HG02973 (cell line): ENCODE measurements at regions not wholly inside any gene's neighbourhood (a gene's known extent, or its start where the extent isn't known, plus 50 kb on each side); places are given as distances from the start of the nearest gene placed in this dataset.
"Not testable (repeated sequence)": the region's sequence is repeated elsewhere in the genome, so short reads cannot be mapped to it uniquely, and the experiment has no call there.

Source experiments
- ATAC-seq: cut with Tn5 transposase; IDR thresholded peaks from one replicate; pipeline ENCODE4 v1.9.1; 2021; ENCODE audit warnings: moderate library complexity; ENCODE audit not compliant: unreplicated experiment

DNA sequence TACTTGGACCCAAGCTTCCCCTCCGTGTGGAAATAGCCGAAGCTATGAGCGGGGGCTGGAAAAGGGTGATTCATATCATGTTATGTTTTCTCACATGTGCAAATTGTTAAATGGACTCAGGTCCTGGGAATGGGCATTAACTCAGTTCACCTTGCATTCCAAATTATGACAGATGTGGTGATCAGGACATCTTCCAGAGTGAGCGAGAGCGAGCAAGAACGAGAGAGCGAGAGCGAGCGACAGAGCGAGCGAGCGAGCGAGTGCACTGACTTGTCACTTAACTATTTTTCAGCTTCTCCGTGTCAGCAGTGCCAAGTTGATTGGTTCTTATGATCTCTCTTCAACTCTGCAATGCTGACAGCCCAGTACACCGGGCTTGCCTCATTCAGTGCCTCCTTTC lies 437.4 kb upstream of the NRSN1 start:
- ATAC-seq: no peak

- no peak for ATAC-seq
Observed at GRCh38 chr6:23690453-23691049, 435.5 kb upstream of the NRSN1 start.

DNA sequence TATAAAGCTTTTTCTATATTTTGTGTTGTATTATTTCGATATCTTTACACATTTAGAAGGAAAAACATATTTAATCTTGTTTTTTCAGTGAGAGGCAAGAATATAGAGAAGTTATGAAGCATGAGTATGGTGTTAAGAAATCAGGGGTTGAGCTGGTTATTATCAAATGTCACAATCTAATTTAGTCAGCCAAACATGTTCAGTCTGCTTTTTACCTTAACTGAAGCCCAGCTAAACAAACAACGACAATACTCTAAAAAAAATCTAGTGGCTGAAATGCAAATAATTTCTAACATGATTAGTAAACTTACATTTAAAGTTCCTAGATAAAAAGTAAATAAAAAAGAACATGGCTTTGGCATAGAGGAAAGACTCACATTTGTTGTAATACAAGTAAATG lies 433.8 kb upstream of the NRSN1 start:
- ATAC-seq: no peak

GRCh38 chr6:23696992-23697391 lies 429.0 kb upstream of the NRSN1 start:
- no peak for ATAC-seq

- no peak for ATAC-seq
Observed at GRCh38 chr6:23704479-23705052, 421.4 kb upstream of the NRSN1 start.

- no peak for ATAC-seq
Observed at GRCh38 chr6:23705697-23706096, 420.3 kb upstream of the NRSN1 start.

- ATAC-seq: no peak
Observed at GRCh38 chr6:23712756-23713155, 413.3 kb upstream of the NRSN1 start.

GRCh38 chr6:23713211-23713610 lies 412.8 kb upstream of the NRSN1 start:
- no peak for ATAC-seq

DNA sequence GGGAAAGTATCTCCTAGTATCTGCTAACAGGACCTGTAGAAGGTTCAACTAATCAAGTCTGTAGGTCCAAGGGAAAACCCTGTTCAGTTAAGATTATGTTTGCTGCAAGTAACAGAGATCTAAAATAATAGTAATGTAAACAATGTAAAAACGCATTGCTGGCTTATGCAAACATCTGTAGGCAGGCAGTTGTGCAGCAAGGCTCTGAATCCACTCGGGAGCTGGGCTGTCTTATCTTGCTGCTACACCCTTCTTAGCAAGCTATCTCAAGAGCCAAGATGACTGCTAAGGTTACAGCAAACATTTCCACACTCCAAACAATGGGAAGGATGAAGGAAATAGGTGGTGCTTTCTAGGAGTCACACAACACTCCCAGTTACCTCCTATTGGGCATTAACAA lies 397.3 kb upstream of the NRSN1 start:
- ATAC-seq: no peak

DNA sequence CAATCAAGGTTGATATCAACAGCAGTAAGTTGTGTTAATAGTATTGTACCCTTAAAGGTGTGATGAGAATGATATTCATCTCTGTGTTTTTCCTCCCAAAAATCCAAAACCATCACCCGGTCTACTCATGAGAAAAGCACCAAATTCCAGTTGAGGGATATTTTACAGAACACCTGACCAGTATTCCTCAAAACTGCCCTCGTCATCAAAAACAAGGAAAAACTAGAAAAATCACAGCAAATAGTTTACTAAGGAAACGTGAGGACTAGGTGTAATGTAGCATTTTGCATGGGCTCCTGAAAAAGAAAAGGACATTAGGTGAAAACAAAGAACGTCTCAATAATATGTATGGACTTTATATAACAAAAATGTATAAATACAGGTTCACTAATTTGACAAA lies 394.4 kb upstream of the NRSN1 start:
- no peak for ATAC-seq

DNA sequence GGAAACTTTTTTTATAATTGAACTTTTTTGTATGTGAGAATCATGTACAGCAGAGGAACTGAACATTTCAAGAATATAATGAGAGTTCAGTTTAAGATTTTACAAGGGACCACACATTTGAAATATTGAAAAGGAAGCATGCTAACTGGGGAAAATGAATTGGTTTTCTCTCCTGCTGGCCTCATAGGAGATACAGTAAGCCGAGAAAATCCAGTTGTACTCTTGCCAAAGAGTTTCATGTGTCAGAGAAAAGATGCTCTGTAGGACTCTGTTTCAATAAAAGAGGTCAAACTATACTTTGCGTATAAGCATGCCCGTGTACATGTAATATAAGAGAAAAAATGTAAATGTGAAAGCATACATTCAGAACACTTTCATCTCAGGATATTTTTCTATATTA lies 393.5 kb upstream of the NRSN1 start:
- no peak for ATAC-seq

GRCh38 chr6:23735151-23735550 lies 390.9 kb upstream of the NRSN1 start:
- no peak for ATAC-seq

DNA sequence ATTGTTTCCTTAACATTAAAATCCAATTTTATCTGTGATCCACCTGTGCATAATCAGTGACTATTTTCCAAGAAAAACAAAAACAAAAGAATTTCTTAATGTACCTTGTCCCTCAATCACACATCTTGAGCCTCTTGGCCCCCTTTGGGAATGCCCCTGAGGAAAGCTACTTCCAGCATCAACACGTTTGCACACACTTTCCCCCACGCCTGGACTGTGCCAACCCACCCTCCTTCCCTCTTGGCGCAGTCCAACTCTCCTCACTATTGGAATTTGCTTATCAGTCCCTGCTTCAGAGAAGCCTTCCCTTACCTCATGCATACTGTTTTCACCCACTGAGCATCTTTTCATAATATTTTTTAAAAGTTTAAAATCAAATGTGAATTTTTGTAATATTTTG lies 389.4 kb upstream of the NRSN1 start:
- ATAC-seq: no peak

- no peak for ATAC-seq
Observed at GRCh38 chr6:23747239-23747638, 378.8 kb upstream of the NRSN1 start.

- ATAC-seq: no peak
Observed at GRCh38 chr6:23752414-23752813, 373.6 kb upstream of the NRSN1 start.

GRCh38 chr6:23754197-23754596 lies 371.8 kb upstream of the NRSN1 start:
- ATAC-seq: no peak

DNA sequence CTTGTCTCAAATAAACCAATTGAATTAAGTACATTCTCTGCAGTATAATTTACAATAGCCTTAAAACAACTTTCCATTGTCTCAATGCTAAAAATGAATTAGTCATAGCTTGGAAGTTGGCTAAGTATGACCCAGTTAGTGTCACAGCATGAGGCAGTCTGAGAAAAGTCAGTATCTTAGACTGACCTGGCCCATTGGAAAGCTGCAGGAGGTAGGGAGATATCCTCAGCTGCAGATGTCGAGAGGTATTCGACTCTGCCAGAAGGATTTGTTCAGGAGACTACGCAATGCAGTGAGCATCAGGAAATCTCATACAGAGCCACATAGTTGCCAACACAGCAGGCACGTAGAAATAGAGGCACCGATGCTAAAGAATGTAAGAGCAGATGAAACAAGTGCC lies 350.9 kb upstream of the NRSN1 start:
- no peak for ATAC-seq

- ATAC-seq: no peak
Observed at GRCh38 chr6:23783901-23784300, 342.1 kb upstream of the NRSN1 start.

- no peak for ATAC-seq
Observed at GRCh38 chr6:23784301-23784919, 341.6 kb upstream of the NRSN1 start.

GRCh38 chr6:23790756-23791155 lies 335.3 kb upstream of the NRSN1 start:
- ATAC-seq: no peak

DNA sequence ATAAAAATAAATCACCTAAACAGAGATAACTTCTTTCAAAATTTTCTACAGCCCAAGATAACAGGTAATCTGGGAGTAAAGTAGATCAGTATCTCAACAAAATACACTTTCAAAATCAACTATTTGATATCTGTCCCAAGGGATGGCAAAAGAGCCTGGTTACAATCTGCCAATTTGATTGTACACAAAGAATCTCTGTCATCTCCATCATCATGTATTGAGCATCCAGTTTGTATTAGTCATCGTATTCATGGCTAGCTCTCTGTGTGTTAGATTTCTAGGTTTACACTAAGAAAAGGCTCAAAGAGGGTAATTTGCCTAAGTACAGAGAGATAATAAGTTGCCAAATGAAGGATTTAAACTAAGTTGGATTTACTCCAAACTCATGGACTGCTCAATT lies 329.0 kb upstream of the NRSN1 start:
- ATAC-seq: no peak

GRCh38 chr6:23804289-23804688 lies 321.7 kb upstream of the NRSN1 start:
- ATAC-seq: not testable (repeated sequence)

DNA sequence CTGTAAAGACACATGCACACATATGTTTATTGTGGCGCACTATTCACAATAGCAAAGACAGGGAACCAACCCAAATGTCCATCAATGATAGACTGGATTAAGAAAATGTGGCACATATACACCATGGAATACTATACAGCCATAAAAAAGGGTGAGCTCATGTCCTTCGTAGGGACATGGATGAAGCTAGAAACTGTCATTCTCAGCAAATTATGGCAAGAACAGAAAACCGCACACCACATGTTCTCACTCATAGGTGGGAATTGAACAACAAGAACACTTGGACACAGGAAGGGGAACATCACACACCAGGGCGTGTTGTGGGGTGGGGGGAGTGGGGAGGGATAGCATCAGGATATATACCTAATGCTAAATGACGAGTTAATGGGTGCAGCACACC lies 304.9 kb upstream of the NRSN1 start:
- not testable (repeated sequence) for ATAC-seq
